KMS-11 (cell line): ENCODE measurements at regions not wholly inside any gene's neighbourhood (a gene's known extent, or its start where the extent isn't known, plus 50 kb on each side); places are given as distances from the start of the nearest gene placed in this dataset.

Source experiments
- H2AFZ ChIP-seq: fragments of 200-600 bp; sonication (generic); 2 replicates; pipeline ENCODE4 v1.6.1; 2016; ENCODE audit warnings: antibody characterized with exemption, mixed run types, low read depth
- H3K27ac ChIP-seq: fragments of 200-600 bp; sonication (generic); 2 replicates; pipeline ENCODE4 v1.6.1; 2016; ENCODE audit warnings: mild to moderate bottlenecking, mixed run types
- H3K27me3 ChIP-seq: fragments of 200-600 bp; sonication (generic); 2 replicates; pipeline ENCODE4 v1.6.1; 2017; ENCODE audit warnings: mild to moderate bottlenecking, low read depth, mixed run types, moderate library complexity; ENCODE audit not compliant: insufficient read depth
- H3K36me3 ChIP-seq: fragments of 200-600 bp; sonication (generic); 2 replicates; pipeline ENCODE4 v1.6.1; 2017; ENCODE audit warnings: mild to moderate bottlenecking, mixed run types; ENCODE audit not compliant: insufficient read depth
- H3K4me1 ChIP-seq: fragments of 200-600 bp; sonication (generic); 2 replicates; pipeline ENCODE4 v1.6.1; 2016; ENCODE audit warnings: mild to moderate bottlenecking, low read depth, mixed run types; ENCODE audit not compliant: poor library complexity, severe bottlenecking
- H3K4me2 ChIP-seq: fragments of 200-600 bp; sonication (generic); 2 replicates; pipeline ENCODE4 v1.7.0; 2016; ENCODE audit warnings: mild to moderate bottlenecking, mixed run types
- H3K4me3 ChIP-seq: fragments of 200-600 bp; sonication (generic); IDR thresholded peaks from 2 replicates; pipeline ENCODE4 v1.6.1; 2017; ENCODE audit warnings: low read depth, low read length, mixed read lengths; ENCODE audit not compliant: insufficient read depth
- H3K79me2 ChIP-seq: fragments of 200-600 bp; sonication (generic); 2 replicates; pipeline ENCODE4 v1.6.1; 2016; ENCODE audit warnings: low read depth, mixed run types; ENCODE audit not compliant: insufficient read depth
- H3K9ac ChIP-seq: fragments of 200-600 bp; sonication (generic); 2 replicates; pipeline ENCODE4 v1.6.1; 2016; ENCODE audit warnings: mild to moderate bottlenecking, mixed run types
- H4K20me1 ChIP-seq: fragments of 200-600 bp; sonication (generic); 2 replicates; pipeline ENCODE4 v1.6.1; 2016; ENCODE audit warnings: mild to moderate bottlenecking, mixed run types; ENCODE audit not compliant: insufficient read depth
- CTCF ChIP-seq: fragments of 200-600 bp; sonication (generic); conservative IDR thresholded peaks from 2 replicates; pipeline ENCODE4 v1.6.1; 2017; ENCODE audit warnings: low read depth, mild to moderate bottlenecking, antibody characterized with exemption, low read length, moderate library complexity, mixed read lengths

DNA sequence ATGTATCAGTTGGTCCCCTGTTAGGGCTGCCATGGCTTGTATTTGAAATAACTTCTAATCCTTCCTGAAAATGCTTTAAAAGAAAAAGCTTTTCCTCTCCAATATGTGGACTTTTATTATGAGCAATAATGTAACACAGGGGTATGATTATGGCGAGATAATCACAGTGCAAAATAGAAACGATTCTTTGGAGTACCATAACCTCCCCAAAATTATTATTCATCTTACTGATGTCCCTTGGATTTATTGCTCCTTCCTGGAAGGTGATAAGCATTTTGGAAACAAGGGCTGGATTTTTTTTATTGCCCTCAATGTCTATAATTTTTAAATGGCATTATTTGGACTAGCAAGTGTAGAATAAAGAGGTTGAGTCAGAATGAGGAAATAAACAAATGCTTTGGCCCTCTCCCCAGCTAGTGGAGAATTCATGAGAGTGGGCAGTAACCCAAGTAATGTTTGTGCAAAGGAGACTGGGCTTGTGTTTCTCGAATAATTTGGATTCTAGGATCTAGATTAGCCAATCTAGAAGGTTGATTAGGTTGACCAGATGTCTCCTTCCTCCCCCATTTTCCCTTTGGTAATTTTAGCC, 403.9 kb upstream of the CELF2 start:
- Histone ChIP-seq H3K79me2 (no peaks in the 10 kb centered on the region), H3K9ac (no peak overlapping the region), H3K4me1 (no peaks in the 10 kb centered on the region), H3K4me2 (no peak overlapping the region), H3K36me3 (no peaks in the 10 kb centered on the region), H4K20me1 (no peaks in the 10 kb centered on the region), H3K4me3 (no peak overlapping the region), H3K27ac (no peak overlapping the region), H3K27me3 (no peaks in the 10 kb centered on the region), H2AFZ (no peak overlapping the region)
- no peak for TF ChIP-seq CTCF

- Histone ChIP-seq H2AFZ (no peak overlapping the region), H3K4me2 (no peak overlapping the region), H3K9ac (no peak overlapping the region), H4K20me1 (no peaks in the 10 kb centered on the region), H3K36me3 (no peaks in the 10 kb centered on the region), H3K4me1 (no peaks in the 10 kb centered on the region), H3K27ac (no peak overlapping the region), H3K4me3 (no peak overlapping the region), H3K27me3 (no peaks in the 10 kb centered on the region), H3K79me2 (no peaks in the 10 kb centered on the region)
- no peak for TF ChIP-seq CTCF
Observed at GRCh38 chr10:10617686-10618085, 400.0 kb upstream of the CELF2 start.

GRCh38 chr10:10618139-10618538, 399.5 kb upstream of the CELF2 start:
- TF ChIP-seq CTCF, result no peak
- Histone ChIP-seq H3K9ac (no peak overlapping the region), H2AFZ (no peak overlapping the region), H3K36me3 (no peaks in the 10 kb centered on the region), H3K27me3 (no peaks in the 10 kb centered on the region), H4K20me1 (no peaks in the 10 kb centered on the region), H3K27ac (no peak overlapping the region), H3K4me2 (no peak overlapping the region), H3K79me2 (no peaks in the 10 kb centered on the region), H3K4me3 (no peak overlapping the region), H3K4me1 (no peaks in the 10 kb centered on the region)

DNA sequence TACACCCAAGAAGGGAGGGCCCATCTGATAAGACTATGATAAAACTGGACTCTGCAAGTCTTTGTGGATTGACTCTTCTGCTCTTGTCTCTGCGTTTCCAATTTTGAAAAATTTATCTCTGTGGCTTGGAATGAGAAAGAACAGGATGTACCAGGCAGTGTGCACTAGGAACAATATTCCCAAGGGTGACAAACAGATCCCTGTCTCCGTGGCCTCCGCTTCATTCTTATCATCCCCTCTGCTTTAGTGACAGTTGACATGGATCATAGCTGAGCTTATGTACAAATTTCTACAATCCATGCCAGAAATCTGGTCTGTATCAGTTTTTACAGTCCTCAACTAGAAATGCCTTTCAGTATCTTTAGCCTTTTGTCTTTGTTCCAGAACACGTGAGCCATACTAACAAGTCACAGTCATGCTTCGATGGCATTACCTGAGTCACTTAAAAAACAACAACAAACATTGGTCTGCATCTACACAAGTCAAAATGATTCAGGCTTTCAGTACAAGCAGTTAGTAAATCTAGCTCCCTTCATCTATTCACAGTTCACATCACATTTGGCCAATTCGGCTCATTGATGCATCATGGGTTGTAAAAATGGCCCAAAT, 393.6 kb upstream of the CELF2 start:
- Histone ChIP-seq H4K20me1 (no peaks in the 10 kb centered on the region), H3K4me3 (no peak overlapping the region), H3K27me3 (no peaks in the 10 kb centered on the region), H3K36me3 (no peaks in the 10 kb centered on the region), H2AFZ (no peak overlapping the region), H3K4me1 (no peaks in the 10 kb centered on the region), H3K79me2 (no peaks in the 10 kb centered on the region), H3K9ac (no peak overlapping the region), H3K4me2 (no peak overlapping the region), H3K27ac (no peak overlapping the region)
- TF ChIP-seq CTCF, result no peak
